ENCODE measurements at regions not wholly inside any gene's neighbourhood (a gene's known extent, or its start where the extent isn't known, plus 50 kb on each side); places are given as distances from the start of the nearest gene placed in this dataset.

DNA sequence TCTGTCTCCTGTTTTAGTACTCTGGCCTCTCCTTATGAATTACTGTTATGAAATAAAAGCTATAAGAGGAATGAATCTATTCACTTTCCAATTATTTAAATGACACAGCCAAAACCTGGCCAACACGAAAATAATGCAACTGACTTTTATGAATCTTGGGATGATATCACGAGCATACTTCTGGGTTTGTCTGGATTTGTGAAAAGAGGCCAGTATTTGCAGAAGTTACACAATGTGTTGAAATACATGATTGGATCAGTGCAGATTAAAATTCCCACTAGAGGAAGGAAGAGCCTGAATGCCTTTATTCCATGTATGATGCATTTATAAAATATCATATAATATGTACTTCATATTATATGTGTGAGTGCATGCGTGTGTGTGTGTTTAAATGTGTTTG is 418.2 kb downstream of the GRB14 start:
- Histone ChIP-seq H3K27me3 (no peaks in the 10 kb centered on the region), H3K4me1 (peaks cover 0 to 9% (median 0%) of the 10 kb centered on the region in 3 donors), H3K27ac (no peak overlapping the region), H3K4me3 (no peak overlapping the region), H3K9me3 (no peaks in the 10 kb centered on the region), H3K36me3 (no peaks in the 10 kb centered on the region)
- 81 to 82% methylated on average over 3 of the region's 3 CpGs for WGBS, 2 donors (ENCODE audit: low coverage in 1 of 2)
- no peak for ATAC-seq
- no peak for TF ChIP-seq EP300 (IDR thresholded peaks at IDR 0.05)
- TF ChIP-seq, protein P1, sequence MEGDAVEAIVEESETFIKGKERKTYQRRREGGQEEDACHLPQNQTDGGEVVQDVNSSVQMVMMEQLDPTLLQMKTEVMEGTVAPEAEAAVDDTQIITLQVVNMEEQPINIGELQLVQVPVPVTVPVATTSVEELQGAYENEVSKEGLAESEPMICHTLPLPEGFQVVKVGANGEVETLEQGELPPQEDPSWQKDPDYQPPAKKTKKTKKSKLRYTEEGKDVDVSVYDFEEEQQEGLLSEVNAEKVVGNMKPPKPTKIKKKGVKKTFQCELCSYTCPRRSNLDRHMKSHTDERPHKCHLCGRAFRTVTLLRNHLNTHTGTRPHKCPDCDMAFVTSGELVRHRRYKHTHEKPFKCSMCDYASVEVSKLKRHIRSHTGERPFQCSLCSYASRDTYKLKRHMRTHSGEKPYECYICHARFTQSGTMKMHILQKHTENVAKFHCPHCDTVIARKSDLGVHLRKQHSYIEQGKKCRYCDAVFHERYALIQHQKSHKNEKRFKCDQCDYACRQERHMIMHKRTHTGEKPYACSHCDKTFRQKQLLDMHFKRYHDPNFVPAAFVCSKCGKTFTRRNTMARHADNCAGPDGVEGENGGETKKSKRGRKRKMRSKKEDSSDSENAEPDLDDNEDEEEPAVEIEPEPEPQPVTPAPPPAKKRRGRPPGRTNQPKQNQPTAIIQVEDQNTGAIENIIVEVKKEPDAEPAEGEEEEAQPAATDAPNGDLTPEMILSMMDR (IDR thresholded peaks at IDR 0.05) = no peak
- no peak for TF ChIP-seq POLR2A (IDR thresholded peaks at IDR 0.05)
- no peak for TF ChIP-seq POLR2AphosphoS5 (IDR thresholded peaks at IDR 0.05)

DNA sequence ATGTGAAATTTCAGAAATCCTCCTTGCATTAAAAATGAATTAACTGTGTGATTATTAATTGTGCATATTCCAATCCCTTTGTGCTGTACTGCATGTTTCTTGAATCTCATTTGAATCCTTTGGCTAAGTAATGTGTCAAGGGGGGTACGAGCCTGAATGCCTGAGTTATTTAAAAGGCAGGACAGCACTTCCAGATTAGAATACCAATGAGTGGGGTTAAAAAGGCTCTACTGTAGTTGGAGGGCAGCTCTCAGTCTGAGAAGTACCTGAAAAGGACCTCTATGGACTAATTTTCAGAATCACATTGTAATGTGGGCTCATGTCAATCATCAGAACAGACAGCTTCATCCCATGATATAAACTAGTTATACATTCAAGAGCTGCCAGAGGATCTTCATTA is 423.0 kb downstream of the GRB14 start:
- H3K4me1 ChIP-seq = no peaks in the 10 kb centered on the region
- WGBS, 2 donors (ENCODE audit: low coverage in 1 of 2) = 40 to 50% methylated on average over 1 of the region's 1 CpG
- H3K36me3 ChIP-seq = no peaks in the 10 kb centered on the region
- TF ChIP-seq, protein P1 (IDR thresholded peaks at IDR 0.05) = no peak
- TF ChIP-seq EP300 (IDR thresholded peaks at IDR 0.05) = no peak
- no peak for TF ChIP-seq POLR2A (IDR thresholded peaks at IDR 0.05)
- TF ChIP-seq POLR2AphosphoS5 (IDR thresholded peaks at IDR 0.05) = no peak
- no peak for ATAC-seq
- no peak overlapping the region for H3K4me3 ChIP-seq
- H3K27me3 ChIP-seq = no peaks in the 10 kb centered on the region
- no peak overlapping the region for H3K27ac ChIP-seq
- H3K9me3 ChIP-seq = no peaks in the 10 kb centered on the region

DNA sequence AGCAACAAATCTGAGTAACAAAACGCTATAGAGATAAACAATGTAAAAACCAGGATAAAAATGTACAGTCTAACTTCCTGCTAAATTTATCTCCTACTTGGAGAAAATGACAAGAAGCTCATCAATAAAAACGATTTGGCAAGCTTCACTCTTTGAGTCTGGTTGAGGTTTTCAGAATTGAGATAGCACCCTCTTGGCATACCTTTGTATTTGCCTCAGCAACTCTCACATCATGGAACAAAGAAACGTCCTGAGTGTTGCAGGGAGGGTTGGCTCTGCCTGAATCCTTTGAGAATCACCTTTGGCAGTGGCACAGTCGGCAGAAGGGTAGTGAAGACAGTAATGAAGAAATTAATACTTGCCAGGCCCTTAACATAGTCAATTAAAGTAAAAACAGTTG is 430.6 kb downstream of the GRB14 start:
- H3K27ac ChIP-seq = no peak overlapping the region
- no peak for ATAC-seq

DNA sequence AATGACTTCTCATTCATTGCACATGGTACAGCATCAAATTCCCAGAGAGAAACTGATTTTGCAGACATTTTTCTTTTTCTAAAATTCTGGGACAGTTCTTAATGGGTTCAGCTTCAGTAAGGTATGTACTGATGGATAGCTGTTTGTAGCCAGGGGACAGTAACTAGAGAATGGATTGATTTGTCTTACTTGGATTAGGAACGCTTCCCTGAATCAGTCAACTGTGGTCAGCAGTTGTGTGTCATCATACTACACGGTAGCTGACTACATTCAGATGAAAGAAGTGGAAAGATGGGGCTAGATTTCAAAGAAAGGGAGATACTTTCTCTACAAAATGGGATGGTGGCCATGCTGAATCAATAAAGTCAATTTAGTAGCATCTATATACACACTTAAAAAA is 431.4 kb downstream of the GRB14 start:
- ATAC-seq = no peak
- Histone ChIP-seq H3K27me3 (no peaks in the 10 kb centered on the region), H3K9me3 (peaks cover 0 to 7% (median 0%) of the 10 kb centered on the region in 3 donors), H3K4me3 (no peak overlapping the region), H3K36me3 (no peaks in the 10 kb centered on the region), H3K27ac (no peak overlapping the region), H3K4me1 (no peaks in the 10 kb centered on the region)
- WGBS, 2 donors (ENCODE audit: low coverage in 1 of 2) = 83% methylated on average over 2 of the region's 2 CpGs; no CpG with 5 or more reads in 1 of the 2 donors
- no peak for TF ChIP-seq EP300 (IDR thresholded peaks at IDR 0.05)
- TF ChIP-seq POLR2AphosphoS5 (IDR thresholded peaks at IDR 0.05) = no peak
- TF ChIP-seq, protein P1 (IDR thresholded peaks at IDR 0.05) = no peak
- TF ChIP-seq POLR2A (IDR thresholded peaks at IDR 0.05) = no peak

More for the DNA sequence above, 430.6 kb downstream of the GRB14 start:
- H3K9me3 ChIP-seq = peaks cover 0 to 7% (median 0%) of the 10 kb centered on the region in 3 donors
- no peaks in the 10 kb centered on the region for H3K36me3 ChIP-seq
- 22 to 50% methylated on average over 2 to 4 of the region's 4 CpGs for WGBS, 2 donors (ENCODE audit: low coverage in 1 of 2)
- no peak overlapping the region for H3K4me3 ChIP-seq
- TF ChIP-seq POLR2A (IDR thresholded peaks at IDR 0.05) (no peak), EP300 (IDR thresholded peaks at IDR 0.05) (no peak), POLR2AphosphoS5 (IDR thresholded peaks at IDR 0.05) (no peak)
- TF ChIP-seq, protein P1 (IDR thresholded peaks at IDR 0.05) = no peak
- H3K4me1 ChIP-seq = no peaks in the 10 kb centered on the region
- no peaks in the 10 kb centered on the region for H3K27me3 ChIP-seq

DNA sequence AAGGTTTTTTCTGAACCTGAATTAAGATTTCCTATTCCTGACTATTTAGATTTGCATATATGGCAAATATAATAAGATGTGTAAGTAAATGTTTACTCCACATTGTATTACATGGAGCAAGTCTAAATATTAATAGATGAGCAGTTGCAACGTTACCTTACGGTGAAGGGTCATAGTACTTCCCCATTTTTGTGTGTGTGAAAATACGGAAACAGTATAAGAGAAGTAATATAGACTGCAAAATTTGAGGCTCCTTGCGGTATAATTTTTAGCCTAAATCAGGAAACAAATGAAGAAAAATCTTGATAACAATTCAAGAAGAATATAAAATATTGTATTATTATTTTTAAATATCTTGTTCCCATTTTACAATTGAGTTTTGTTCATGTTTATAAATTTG is 434.2 kb downstream of the GRB14 start:
- Histone ChIP-seq H3K4me1 (no peaks in the 10 kb centered on the region), H3K27me3 (no peaks in the 10 kb centered on the region), H3K9me3 (peaks cover 0 to 7% (median 0%) of the 10 kb centered on the region in 3 donors), H3K36me3 (no peaks in the 10 kb centered on the region), H3K4me3 (no peak overlapping the region), H3K27ac (no peak overlapping the region)
- ATAC-seq = no peak
- 78 to 92% methylated on average over 4 of the region's 4 CpGs for WGBS, 2 donors (ENCODE audit: low coverage in 1 of 2)
- TF ChIP-seq POLR2AphosphoS5 (IDR thresholded peaks at IDR 0.05) = no peak
- no peak for TF ChIP-seq EP300 (IDR thresholded peaks at IDR 0.05)
- no peak for TF ChIP-seq POLR2A (IDR thresholded peaks at IDR 0.05)
- TF ChIP-seq, protein P1 (IDR thresholded peaks at IDR 0.05) = no peak

All from gastroesophageal sphincter (tissue), 4 donors.